NCI-H1105 treated with DMSO at 0.1 percent for 48 hours (cell line): ENCODE measurements at regions not wholly inside any gene's neighbourhood (a gene's known extent, or its start where the extent isn't known, plus 50 kb on each side); places are given as distances from the start of the nearest gene placed in this dataset.

Experiments used
- DNase-seq: peaks from one replicate; lab custom pipeline; 2025; lab: John Stamatoyannopoulos, UW

- no peak for DNase-seq
Measured at GRCh38 chr9:86795823-86796553, 151.3 kb downstream of the GAS1 start.

- DNase-seq, result no peak
Measured at GRCh38 chr9:86795047-86795442, 152.3 kb downstream of the GAS1 start.

- DNase-seq, result peak; percentile 4
Measured at GRCh38 chr9:86794391-86795046, 152.8 kb downstream of the GAS1 start.

- no peak for DNase-seq
Measured at GRCh38 chr9:86792136-86792535, 155.2 kb downstream of the GAS1 start.

- DNase-seq, result no peak
Measured at GRCh38 chr9:86790805-86791204, 156.5 kb downstream of the GAS1 start.

- no peak for DNase-seq
Measured at GRCh38 chr9:86788456-86788855, 158.8 kb downstream of the GAS1 start.

GRCh38 chr9:86783884-86784283, 163.4 kb downstream of the GAS1 start:
- DNase-seq, result no peak

GRCh38 chr9:86782831-86783230, 164.5 kb downstream of the GAS1 start:
- no peak for DNase-seq

- no peak for DNase-seq
Measured at GRCh38 chr9:86778761-86779160, 168.5 kb downstream of the GAS1 start.

GRCh38 chr9:86775718-86776117, 171.6 kb downstream of the GAS1 start:
- no peak for DNase-seq

GRCh38 chr9:86774116-86774515, 173.2 kb downstream of the GAS1 start:
- DNase-seq, result no peak

GRCh38 chr9:86773422-86773945, 173.8 kb downstream of the GAS1 start:
- no peak for DNase-seq

- DNase-seq, result no peak
Measured at GRCh38 chr9:86772635-86772993, 174.7 kb downstream of the GAS1 start.

GRCh38 chr9:86771941-86772634, 175.2 kb downstream of the GAS1 start:
- DNase-seq, result no peak

- DNase-seq, result no peak
Measured at GRCh38 chr9:86771420-86771819, 175.9 kb downstream of the GAS1 start.

- no peak for DNase-seq
Measured at GRCh38 chr9:86768709-86769108, 178.6 kb downstream of the GAS1 start.

- DNase-seq, result no peak
Measured at GRCh38 chr9:86768020-86768419, 179.3 kb downstream of the GAS1 start.

- no peak for DNase-seq
Measured at GRCh38 chr9:86767373-86767772, 179.9 kb downstream of the GAS1 start.

GRCh38 chr9:86766912-86767311, 180.4 kb downstream of the GAS1 start:
- DNase-seq, result no peak

- no peak for DNase-seq
Measured at GRCh38 chr9:86766511-86766910, 180.8 kb downstream of the GAS1 start.

GRCh38 chr9:86765746-86766430, 181.4 kb downstream of the GAS1 start:
- DNase-seq, result no peak

GRCh38 chr9:86764671-86765343, 182.5 kb downstream of the GAS1 start:
- no peak for DNase-seq
